ENCODE measurements at regions not wholly inside any gene's neighbourhood (a gene's known extent, or its start where the extent isn't known, plus 50 kb on each side); places are given as distances from the start of the nearest gene placed in this dataset.

DNA sequence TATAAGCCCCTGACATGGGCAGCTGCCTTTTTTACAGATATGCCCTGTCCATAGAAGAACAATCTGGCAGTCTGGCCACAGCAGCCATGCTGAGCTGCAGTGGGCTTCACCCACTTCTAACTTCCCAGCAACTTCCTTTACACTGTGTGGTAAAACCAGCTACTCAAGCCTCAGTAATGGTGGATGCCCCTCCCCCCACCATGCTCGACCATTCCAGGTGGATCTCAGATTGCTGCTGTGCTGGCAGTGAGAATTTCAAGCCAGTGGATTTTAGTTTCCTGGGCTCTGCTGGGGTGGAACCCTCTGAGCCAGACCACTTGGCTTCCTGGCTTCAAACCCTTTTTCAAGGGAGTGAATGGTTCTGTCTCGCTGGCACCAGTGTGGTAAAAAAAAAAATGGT lies 355.9 kb upstream of the EDA2R start:
- TF ChIP-seq, protein P1, sequence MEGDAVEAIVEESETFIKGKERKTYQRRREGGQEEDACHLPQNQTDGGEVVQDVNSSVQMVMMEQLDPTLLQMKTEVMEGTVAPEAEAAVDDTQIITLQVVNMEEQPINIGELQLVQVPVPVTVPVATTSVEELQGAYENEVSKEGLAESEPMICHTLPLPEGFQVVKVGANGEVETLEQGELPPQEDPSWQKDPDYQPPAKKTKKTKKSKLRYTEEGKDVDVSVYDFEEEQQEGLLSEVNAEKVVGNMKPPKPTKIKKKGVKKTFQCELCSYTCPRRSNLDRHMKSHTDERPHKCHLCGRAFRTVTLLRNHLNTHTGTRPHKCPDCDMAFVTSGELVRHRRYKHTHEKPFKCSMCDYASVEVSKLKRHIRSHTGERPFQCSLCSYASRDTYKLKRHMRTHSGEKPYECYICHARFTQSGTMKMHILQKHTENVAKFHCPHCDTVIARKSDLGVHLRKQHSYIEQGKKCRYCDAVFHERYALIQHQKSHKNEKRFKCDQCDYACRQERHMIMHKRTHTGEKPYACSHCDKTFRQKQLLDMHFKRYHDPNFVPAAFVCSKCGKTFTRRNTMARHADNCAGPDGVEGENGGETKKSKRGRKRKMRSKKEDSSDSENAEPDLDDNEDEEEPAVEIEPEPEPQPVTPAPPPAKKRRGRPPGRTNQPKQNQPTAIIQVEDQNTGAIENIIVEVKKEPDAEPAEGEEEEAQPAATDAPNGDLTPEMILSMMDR (IDR thresholded peaks at IDR 0.05 in 4 of 5, conservative IDR thresholded peaks at IDR 0.05 in 1 of 5), result no peak
- TF ChIP-seq POLR2A (IDR thresholded peaks at IDR 0.05), result no peak
